ENCODE measurements at regions not wholly inside any gene's neighbourhood (a gene's known extent, or its start where the extent isn't known, plus 50 kb on each side); places are given as distances from the start of the nearest gene placed in this dataset.

GRCh38 chr10:61847087-61847486 is 54.4 kb upstream of the ARID5B start:
- peak; percentile 47 for DNase-seq
- no peaks in the 10 kb centered on the region for H3K27me3 ChIP-seq (replicated peaks; ENCODE audit: insufficient read depth, low read length)
- H3K9ac ChIP-seq (ENCODE audit: low read length), result no peak overlapping the region
- no peak overlapping the region for H3K4me2 ChIP-seq (ENCODE audit: low read depth, low read length)
- no peaks in the 10 kb centered on the region for H3K9me2 ChIP-seq (replicated peaks; ENCODE audit: insufficient read depth, low read length)
- H3K4me1 ChIP-seq (ENCODE audit: low read length), result peaks cover 4% of the 10 kb centered on the region; the same call in 1 of the 2 replicates
- no peaks in the 10 kb centered on the region for H3K36me3 ChIP-seq (replicated peaks; ENCODE audit: insufficient read depth, low read length)
- no peaks in the 10 kb centered on the region for H3F3A ChIP-seq (ENCODE audit: insufficient read depth, low read length)
- H3K27ac ChIP-seq (ENCODE audit: low read length), result no peak overlapping the region
- no peaks in the 10 kb centered on the region for H3K9me3 ChIP-seq (replicated peaks; ENCODE audit: insufficient read depth, low read length)
- no peak overlapping the region for H2AFZ ChIP-seq (ENCODE audit: low read length)
- H4K20me1 ChIP-seq (ENCODE audit: insufficient read depth, low read length), result no peaks in the 10 kb centered on the region
- TF ChIP-seq EZH2 (optimal IDR thresholded peaks at IDR 0.05; ENCODE audit: low read depth, low read length) (no peak), CTCF (IDR thresholded peaks at IDR 0.05; ENCODE audit: low read length) (no peak), EZH2phosphoT487 (IDR thresholded peaks at IDR 0.05; ENCODE audit: low read length) (no peak)
- no peaks in the 10 kb centered on the region for H3K79me2 ChIP-seq (ENCODE audit: low read length)
- no peak overlapping the region for H3K4me3 ChIP-seq (ENCODE audit: low read length)

- H2AFZ ChIP-seq (ENCODE audit: low read length), result no peak overlapping the region
Measured at GRCh38 chr10:61847640-61848039, 53.9 kb upstream of the ARID5B start.

GRCh38 chr10:61850376-61850775 is 51.1 kb upstream of the ARID5B start:
- Histone ChIP-seq H3K9me2 (replicated peaks; ENCODE audit: insufficient read depth, low read length) (no peaks in the 10 kb centered on the region), H3K4me2 (ENCODE audit: low read depth, low read length) (no peak overlapping the region), H3K27me3 (replicated peaks; ENCODE audit: insufficient read depth, low read length) (no peaks in the 10 kb centered on the region), H3K36me3 (replicated peaks; ENCODE audit: insufficient read depth, low read length) (no peaks in the 10 kb centered on the region), H4K20me1 (ENCODE audit: insufficient read depth, low read length) (no peaks in the 10 kb centered on the region), H2AFZ (ENCODE audit: low read length) (no peak overlapping the region), H3K9me3 (replicated peaks; ENCODE audit: insufficient read depth, low read length) (no peaks in the 10 kb centered on the region), H3K79me2 (ENCODE audit: low read length) (no peaks in the 10 kb centered on the region), H3K4me3 (ENCODE audit: low read length) (no peak overlapping the region), H3K4me1 (ENCODE audit: low read length) (peaks cover 4% of the 10 kb centered on the region; the same call in 1 of the 2 replicates), H3F3A (ENCODE audit: insufficient read depth, low read length) (no peaks in the 10 kb centered on the region), H3K27ac (ENCODE audit: low read length) (no peak overlapping the region), H3K9ac (ENCODE audit: low read length) (no peak overlapping the region)
- no peak for DNase-seq
- no peak for TF ChIP-seq CTCF (IDR thresholded peaks at IDR 0.05; ENCODE audit: low read length)

More at GRCh38 chr10:61847640-61848039, 53.9 kb upstream of the ARID5B start:
- no peak overlapping the region for H3K27ac ChIP-seq (ENCODE audit: low read length)
- no peak overlapping the region for H3K4me3 ChIP-seq (ENCODE audit: low read length)
- TF ChIP-seq EZH2phosphoT487 (IDR thresholded peaks at IDR 0.05; ENCODE audit: low read length) (no peak), EZH2 (optimal IDR thresholded peaks at IDR 0.05; ENCODE audit: low read depth, low read length) (no peak), CTCF (IDR thresholded peaks at IDR 0.05; ENCODE audit: low read length) (no peak)
- H3K9me3 ChIP-seq (replicated peaks; ENCODE audit: insufficient read depth, low read length), result no peaks in the 10 kb centered on the region
- no peaks in the 10 kb centered on the region for H3K36me3 ChIP-seq (replicated peaks; ENCODE audit: insufficient read depth, low read length)
- no peaks in the 10 kb centered on the region for H4K20me1 ChIP-seq (ENCODE audit: insufficient read depth, low read length)
- no peaks in the 10 kb centered on the region for H3K9me2 ChIP-seq (replicated peaks; ENCODE audit: insufficient read depth, low read length)
- no peak for DNase-seq
- H3K4me1 ChIP-seq (ENCODE audit: low read length), result peaks cover 4% of the 10 kb centered on the region; the same call in 1 of the 2 replicates
- no peaks in the 10 kb centered on the region for H3F3A ChIP-seq (ENCODE audit: insufficient read depth, low read length)
- no peaks in the 10 kb centered on the region for H3K27me3 ChIP-seq (replicated peaks; ENCODE audit: insufficient read depth, low read length)
- no peaks in the 10 kb centered on the region for H3K79me2 ChIP-seq (ENCODE audit: low read length)
- H3K9ac ChIP-seq (ENCODE audit: low read length), result no peak overlapping the region
- no peak overlapping the region for H3K4me2 ChIP-seq (ENCODE audit: low read depth, low read length)

Measured in MM.1S (cell line).